ENCODE measurements at regions not wholly inside any gene's neighbourhood (a gene's known extent, or its start where the extent isn't known, plus 50 kb on each side); places are given as distances from the start of the nearest gene placed in this dataset.

DNA sequence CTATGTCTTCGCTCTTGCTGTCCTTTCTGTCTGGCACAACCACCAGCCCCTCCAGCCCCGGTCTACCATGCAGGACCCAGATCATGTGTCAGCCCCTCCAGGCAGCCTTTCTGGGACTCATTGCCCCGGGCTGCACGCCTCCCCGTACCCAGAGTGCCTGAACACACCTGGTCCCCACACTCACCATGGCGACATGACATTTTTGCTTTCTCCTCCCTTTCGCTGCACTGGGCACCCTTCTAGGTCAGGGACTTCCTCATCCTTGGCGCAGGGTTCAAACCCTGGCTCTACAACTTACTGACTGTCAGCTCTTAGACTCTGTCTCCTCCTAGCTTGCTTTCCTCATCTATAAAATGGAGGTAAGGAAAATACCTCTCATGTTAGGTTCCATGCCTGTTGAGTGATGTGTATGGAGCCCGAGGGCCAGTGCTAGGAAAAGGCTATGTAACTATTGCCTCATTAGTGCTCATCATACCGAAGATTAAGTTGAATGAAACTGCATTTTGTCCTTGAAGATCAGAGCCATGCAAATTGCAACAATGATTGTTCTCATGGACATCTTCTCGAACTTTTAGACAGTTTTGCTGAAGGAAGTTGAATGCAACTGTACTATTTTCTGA lies 49.7 kb upstream of the TIAM2 start (continued):
- TF ChIP-seq, protein P1, sequence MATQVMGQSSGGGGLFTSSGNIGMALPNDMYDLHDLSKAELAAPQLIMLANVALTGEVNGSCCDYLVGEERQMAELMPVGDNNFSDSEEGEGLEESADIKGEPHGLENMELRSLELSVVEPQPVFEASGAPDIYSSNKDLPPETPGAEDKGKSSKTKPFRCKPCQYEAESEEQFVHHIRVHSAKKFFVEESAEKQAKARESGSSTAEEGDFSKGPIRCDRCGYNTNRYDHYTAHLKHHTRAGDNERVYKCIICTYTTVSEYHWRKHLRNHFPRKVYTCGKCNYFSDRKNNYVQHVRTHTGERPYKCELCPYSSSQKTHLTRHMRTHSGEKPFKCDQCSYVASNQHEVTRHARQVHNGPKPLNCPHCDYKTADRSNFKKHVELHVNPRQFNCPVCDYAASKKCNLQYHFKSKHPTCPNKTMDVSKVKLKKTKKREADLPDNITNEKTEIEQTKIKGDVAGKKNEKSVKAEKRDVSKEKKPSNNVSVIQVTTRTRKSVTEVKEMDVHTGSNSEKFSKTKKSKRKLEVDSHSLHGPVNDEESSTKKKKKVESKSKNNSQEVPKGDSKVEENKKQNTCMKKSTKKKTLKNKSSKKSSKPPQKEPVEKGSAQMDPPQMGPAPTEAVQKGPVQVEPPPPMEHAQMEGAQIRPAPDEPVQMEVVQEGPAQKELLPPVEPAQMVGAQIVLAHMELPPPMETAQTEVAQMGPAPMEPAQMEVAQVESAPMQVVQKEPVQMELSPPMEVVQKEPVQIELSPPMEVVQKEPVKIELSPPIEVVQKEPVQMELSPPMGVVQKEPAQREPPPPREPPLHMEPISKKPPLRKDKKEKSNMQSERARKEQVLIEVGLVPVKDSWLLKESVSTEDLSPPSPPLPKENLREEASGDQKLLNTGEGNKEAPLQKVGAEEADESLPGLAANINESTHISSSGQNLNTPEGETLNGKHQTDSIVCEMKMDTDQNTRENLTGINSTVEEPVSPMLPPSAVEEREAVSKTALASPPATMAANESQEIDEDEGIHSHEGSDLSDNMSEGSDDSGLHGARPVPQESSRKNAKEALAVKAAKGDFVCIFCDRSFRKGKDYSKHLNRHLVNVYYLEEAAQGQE (IDR thresholded peaks at IDR 0.05), result no peak
- TF ChIP-seq, protein P2, sequence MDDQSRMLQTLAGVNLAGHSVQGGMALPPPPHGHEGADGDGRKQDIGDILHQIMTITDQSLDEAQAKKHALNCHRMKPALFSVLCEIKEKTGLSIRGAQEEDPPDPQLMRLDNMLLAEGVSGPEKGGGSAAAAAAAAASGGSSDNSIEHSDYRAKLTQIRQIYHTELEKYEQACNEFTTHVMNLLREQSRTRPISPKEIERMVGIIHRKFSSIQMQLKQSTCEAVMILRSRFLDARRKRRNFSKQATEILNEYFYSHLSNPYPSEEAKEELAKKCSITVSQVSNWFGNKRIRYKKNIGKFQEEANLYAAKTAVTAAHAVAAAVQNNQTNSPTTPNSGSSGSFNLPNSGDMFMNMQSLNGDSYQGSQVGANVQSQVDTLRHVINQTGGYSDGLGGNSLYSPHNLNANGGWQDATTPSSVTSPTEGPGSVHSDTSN (IDR thresholded peaks at IDR 0.05), result no peak
- no peak for TF ChIP-seq RAD21 (conservative IDR thresholded peaks at IDR 0.05 in 1 of 2, IDR thresholded peaks at IDR 0.05 in 1 of 2)

Small RNA genes in the stretch of these regions (small RNA-seq; reads per million reads assigned to genes)
- gene RF00096, result 0 reads per million in 6 experiments
